Vagina (tissue), 2 donors: ENCODE measurements at regions not wholly inside any gene's neighbourhood (a gene's known extent, or its start where the extent isn't known, plus 50 kb on each side); places are given as distances from the start of the nearest gene placed in this dataset.

ENCODE experiments used
- CTCF ChIP-seq, 3 experiments: fragments of 450-650 bp in 2 of 3; fragments of 200-600 bp in 1 of 3; sonication (generic) in 1 of 3; IDR thresholded peaks; one replicate each; pipeline ENCODE4 v1.5.1; 2017 to 2019; ENCODE audit warnings: antibody characterized with exemption in 3 of 3, mild to moderate bottlenecking in 2 of 3, moderate library complexity in 2 of 3
- POLR2A ChIP-seq, 2 donors: fragments of 450-650 bp; IDR thresholded peaks; one replicate each; pipeline ENCODE4 v1.6.1; 2017; ENCODE audit warnings: antibody characterized with exemption in 2 of 2, mild to moderate bottlenecking in 2 of 2, moderate library complexity in 2 of 2

DNA sequence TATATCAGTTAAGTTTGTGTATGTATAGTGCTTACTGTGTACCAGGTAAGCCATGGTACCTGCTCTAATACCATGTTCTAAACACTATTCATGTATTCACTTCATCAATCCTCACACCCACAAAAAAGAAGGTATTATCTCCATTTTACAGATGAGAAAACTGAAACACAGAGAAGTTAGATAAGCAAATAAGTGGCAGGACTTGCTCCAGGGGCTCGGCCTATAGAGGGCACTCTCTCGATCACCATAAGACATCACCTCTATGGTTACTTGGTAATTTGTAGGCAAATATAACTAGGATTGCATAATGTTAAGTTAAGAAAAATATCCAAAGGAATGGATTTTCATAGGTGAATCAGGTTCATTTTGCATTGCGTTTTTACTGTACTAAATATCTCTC is 118.1 kb upstream of the FN1 start:
- no peak for TF ChIP-seq POLR2A (IDR thresholded peaks at IDR 0.05)
- no peak for TF ChIP-seq CTCF (IDR thresholded peaks at IDR 0.05)
